Fibroblast of skin of right biceps (primary cell): ENCODE measurements at regions not wholly inside any gene's neighbourhood (a gene's known extent, or its start where the extent isn't known, plus 50 kb on each side); places are given as distances from the start of the nearest gene placed in this dataset.
A peak's percentile ranks its signal among the peaks of the same experiment; 100 is the strongest.

Experiments
- DNase-seq: peaks from one replicate; pipeline ENCODE4 v3.0.0-alpha.2; 2013

DNA sequence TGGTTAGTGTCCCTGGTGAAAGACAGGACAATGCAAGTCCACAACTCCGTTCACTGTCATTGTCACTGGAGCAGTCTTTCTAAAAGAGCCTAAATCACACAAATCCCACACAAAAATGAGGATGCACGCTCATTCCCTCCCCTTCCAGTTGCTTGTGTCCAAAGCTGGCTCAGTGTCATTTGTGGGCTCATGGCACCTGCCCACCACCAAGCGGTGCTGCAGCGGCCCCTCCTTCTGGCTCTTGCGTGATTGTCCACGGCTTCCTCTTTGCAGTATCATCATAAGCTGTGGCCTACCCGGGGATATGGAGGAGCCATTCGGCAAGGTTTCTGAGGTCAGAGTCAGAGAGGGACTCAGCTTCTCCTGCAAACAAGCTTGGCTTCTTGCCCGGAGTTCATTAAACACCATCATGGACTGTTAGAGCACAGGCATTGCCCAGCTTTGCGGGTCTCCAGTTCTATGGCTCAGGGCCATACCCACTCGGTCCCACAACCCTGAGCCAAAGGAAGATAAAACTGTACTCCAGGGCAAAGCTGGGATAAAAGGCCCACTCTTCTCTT, 179.4 kb upstream of the AGAP1 start:
- DNase-seq, result no peak

DNA sequence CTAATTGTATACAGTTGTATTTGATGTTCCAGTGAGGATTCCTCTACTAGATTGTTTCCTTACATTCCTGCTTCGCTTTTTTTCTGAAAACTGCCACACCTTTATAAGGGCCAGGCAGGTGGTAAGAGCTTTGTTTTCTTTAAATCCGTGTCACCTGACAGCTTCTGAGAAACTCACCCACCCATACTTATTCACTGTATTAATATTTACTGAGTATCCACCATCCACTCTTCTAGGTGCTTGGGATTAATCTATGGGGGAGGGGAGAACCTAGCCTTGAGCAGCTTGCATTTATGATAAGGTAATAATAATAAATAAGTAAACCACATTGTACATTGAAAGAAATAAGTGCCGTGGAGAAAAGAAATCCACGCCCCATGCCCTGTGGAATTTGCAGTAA, 174.7 kb upstream of the AGAP1 start:
- DNase-seq, result no peak

DNA sequence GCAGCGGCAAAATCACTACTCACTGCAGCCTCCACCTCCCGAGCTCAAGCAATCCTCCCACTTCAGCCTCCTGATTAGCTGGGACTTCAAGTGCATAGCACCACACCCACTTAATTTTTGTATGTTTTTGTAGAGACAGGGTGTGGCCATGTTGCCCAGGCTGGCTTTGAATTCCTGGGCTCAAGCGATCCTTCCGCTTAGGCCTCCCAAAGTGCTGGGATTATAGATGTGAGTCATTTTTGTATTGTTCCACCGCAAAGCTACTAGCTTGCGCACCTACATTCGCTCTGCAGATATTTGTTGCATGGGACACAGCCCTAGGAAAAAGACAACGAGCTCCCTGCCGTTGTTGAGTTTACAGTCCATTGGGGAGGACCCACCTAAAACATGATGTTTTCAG, 173.5 kb upstream of the AGAP1 start:
- no peak for DNase-seq

GRCh38 chr2:235324324-235324723, 169.5 kb upstream of the AGAP1 start:
- no peak for DNase-seq

DNA sequence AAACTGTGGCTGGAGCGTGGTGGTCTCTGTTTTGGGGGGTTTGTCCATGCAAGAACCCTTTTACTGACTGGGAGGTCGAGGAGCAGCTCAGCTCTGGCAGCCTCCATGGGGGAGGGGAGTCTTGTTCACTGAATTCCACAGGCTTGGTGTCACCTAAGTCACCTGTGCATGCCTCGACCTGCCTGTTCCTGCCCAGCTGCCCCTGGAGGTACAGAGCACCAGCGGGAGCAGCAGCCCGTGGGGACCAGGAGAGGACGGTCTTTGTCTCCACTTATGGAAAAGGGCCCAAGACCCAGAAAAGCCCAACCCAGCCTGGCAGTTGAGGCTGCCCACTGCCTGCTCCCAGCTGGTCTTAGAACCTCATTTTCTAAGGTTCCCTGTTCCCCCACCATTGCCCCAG, 168.7 kb upstream of the AGAP1 start:
- DNase-seq, result no peak

DNA sequence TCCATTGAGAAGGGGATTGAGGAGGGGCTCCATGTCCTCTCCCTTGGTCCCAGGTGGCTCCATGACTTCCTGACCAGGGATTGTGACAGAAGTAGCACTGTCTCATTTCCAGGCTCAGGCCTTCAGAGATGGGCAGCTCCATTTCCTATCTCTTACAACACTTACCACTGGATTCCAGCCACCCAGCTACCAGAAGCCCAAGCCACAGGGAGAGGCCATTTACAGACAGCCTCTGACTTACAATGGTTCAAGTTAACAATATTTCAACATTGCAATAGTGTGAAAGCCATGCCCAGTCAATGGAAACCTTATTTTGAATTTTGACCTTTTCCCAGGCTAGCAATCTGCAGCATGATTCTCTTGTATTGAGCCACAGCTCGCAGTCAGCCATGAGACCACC, 164.9 kb upstream of the AGAP1 start:
- no peak for DNase-seq

GRCh38 chr2:235330775-235331451, 162.9 kb upstream of the AGAP1 start:
- DNase-seq, result peak; percentile 86

DNA sequence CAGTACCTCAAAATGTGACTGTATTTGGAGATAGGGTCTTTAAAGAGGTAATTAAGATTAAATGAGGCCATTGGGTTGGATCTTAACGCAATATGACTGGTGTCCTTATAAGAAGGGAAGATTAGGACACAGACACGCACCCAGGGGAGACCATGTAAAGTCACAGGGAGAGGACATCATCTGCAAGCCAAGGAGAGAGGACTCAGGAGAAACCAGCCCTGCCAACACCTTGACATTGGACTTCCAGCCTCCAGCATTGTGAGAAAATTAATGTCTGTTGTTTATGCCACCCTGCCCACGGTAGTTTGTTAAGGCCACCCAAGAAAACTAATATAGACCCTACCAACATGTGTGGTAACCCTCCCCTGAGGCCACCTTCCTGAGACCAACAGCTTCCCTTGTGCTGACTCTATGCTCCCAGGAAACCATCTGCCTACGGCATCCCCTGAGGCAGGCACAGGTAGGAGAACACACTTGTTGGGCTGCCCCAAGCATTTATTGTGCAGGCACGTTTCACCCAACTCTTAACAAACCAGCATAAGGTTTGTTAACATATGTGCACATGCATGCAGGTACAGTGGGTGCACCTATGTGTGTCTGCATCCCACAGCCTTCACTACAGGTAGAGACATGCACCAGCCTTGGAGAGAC, 161.5 kb upstream of the AGAP1 start:
- DNase-seq, result no peak

GRCh38 chr2:235333076-235333475, 160.8 kb upstream of the AGAP1 start:
- no peak for DNase-seq

GRCh38 chr2:235334179-235334578, 159.7 kb upstream of the AGAP1 start:
- no peak for DNase-seq

GRCh38 chr2:235343156-235343774, 150.6 kb upstream of the AGAP1 start:
- peak; percentile 8 for DNase-seq

DNA sequence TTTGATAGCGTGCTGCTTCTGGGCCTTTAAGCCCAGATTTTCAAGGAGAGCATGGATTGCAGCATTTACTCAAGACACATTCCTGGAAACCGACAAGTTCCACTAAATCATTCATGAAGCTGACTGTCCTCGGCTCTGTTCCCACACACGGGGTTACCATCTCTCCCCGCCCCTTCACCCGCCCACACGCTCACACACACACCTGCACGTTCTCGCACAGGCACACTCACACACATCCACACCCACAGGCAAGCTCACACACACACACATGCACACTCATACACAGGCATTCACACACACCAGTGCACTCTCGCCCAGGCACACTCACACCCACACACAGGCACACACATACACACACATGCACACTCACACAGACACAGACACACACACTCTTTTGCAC, 150.0 kb upstream of the AGAP1 start:
- peak; percentile 55 for DNase-seq

DNA sequence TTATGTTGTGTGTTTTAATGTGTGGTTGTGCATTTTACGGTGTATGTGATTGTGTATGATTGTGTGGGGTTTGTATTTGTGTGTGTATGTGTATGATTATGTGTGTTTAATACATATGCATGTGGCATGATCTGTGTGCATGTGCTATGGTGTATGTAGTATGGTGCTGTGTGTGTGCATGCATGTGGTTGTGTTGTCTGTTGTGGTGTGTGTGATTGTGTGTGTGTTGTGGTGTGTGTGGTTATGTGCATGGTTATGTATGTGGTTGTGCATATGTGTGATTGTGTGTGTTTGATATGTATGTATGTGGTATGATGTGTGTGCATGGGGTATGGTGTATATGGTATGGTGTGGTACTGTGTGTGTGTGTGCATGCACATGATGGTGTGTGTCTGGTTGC, 148.1 kb upstream of the AGAP1 start:
- no peak for DNase-seq

DNA sequence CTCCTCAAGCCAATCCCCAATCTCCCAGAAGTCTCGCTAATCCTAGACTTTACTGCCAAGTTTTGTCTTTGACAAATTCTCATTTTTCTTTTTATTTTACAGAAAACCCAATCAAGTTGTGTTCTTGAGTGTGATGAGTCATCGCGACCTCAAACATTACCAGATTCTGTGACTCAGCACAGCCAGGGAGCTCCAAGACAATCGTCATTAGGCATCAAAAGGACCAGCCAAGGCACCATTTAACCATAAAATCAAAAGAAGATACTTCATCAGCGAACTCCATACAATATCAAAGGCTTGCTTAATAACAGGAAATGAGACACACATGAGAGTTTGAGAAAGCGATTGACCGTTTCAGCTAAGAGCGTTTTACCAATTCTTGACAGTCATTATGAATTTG, 146.2 kb upstream of the AGAP1 start:
- peak; percentile 96 for DNase-seq

- DNase-seq, result no peak
Measured at GRCh38 chr2:235348329-235348728, 145.5 kb upstream of the AGAP1 start.

GRCh38 chr2:235350234-235350633, 143.6 kb upstream of the AGAP1 start:
- DNase-seq, result no peak

DNA sequence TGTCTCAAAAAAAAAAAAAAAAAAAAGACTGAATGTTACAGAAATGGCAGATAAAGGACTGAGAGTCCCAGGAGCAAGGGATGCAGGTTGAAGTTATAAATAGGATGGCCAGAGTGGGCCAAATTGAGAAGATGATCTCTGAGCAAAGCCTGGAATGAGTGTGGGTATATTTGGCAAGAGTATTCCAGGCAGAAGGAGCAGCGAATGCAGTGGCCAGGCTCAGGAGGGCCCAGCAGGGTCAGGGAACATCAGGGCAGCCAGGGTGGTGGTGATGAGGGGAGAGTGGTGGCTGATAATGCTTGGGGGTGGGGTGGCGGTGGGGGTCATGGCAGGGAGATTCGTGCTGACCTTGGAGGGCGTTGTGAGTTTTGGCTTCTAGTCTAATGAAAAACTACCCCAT, 141.3 kb upstream of the AGAP1 start:
- no peak for DNase-seq

DNA sequence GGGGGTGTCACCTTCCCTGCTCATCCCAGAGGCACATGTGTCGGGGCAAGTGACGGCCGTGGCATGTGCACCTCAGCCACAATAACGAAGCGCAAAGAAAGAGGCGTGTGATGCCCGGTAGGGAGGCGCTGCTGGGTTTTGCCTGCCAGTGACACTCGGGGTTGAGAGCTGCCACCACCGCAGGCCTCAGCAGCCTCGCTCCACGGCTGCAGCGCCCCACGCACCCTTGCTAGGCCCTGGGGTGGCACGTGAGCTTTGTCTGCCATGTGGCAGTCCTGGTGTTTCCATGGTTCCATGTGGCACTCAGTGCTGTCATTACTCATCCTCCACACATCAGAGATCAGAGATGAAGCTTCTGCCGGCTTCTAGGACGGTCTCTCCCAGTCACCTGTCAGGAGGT, 136.0 kb upstream of the AGAP1 start:
- no peak for DNase-seq

- peak; percentile 47 for DNase-seq
Measured at GRCh38 chr2:235358981-235359471, 134.8 kb upstream of the AGAP1 start.

GRCh38 chr2:235360446-235360845, 133.4 kb upstream of the AGAP1 start:
- DNase-seq, result no peak

GRCh38 chr2:235365743-235366142, 128.1 kb upstream of the AGAP1 start:
- no peak for DNase-seq

GRCh38 chr2:235366390-235366789, 127.5 kb upstream of the AGAP1 start:
- DNase-seq, result no peak

- DNase-seq, result no peak
Measured at GRCh38 chr2:235366807-235367206, 127.0 kb upstream of the AGAP1 start.

DNA sequence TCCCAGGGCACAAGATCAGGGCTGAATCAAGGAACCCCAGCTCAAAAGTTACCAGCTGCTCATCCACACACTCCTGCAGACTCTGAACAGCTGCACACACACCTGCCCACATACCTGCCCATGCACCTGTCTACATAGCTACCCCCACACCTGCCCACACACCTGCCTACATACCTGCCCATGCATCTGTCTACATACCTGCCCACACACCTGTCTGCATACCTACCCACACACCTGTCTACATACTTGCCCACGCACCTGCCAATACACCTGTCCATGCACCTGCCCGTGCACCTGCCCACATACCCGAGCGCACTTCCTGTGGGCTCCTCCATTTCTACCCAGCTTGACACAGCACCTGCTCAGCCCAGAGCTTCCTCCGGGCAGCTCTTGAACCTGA, 122.8 kb upstream of the AGAP1 start:
- no peak for DNase-seq
